ENCODE measurements at regions not wholly inside any gene's neighbourhood (a gene's known extent, or its start where the extent isn't known, plus 50 kb on each side); places are given as distances from the start of the nearest gene placed in this dataset.

GRCh38 chr6:94424692-94425091, 1005.3 kb upstream of the EPHA7 start:
- Histone ChIP-seq H3K4me3 (ENCODE audit: low read length in 2 of 2) (no peak overlapping the region), H3K36me3 (ENCODE audit: control insufficient read depth in 2 of 2, insufficient read depth in 2 of 2, low read length in 2 of 2) (no peaks in the 10 kb centered on the region), H3K9me3 (ENCODE audit: control insufficient read depth in 2 of 2, low read length in 2 of 2) (no peaks in the 10 kb centered on the region), H3K27ac (ENCODE audit: low read depth in 2 of 2, low read length in 2 of 2) (no peak overlapping the region), H3K4me1 (ENCODE audit: control insufficient read depth in 2 of 2, insufficient read depth in 2 of 2, low read length in 2 of 2) (no peaks in the 10 kb centered on the region), H3K9ac (ENCODE audit: low read depth in 1 of 2, low read length in 2 of 2) (no peak overlapping the region), H3K27me3 (ENCODE audit: control insufficient read depth in 2 of 2, insufficient read depth in 2 of 2, low read length in 2 of 2) (no peaks in the 10 kb centered on the region)

DNA sequence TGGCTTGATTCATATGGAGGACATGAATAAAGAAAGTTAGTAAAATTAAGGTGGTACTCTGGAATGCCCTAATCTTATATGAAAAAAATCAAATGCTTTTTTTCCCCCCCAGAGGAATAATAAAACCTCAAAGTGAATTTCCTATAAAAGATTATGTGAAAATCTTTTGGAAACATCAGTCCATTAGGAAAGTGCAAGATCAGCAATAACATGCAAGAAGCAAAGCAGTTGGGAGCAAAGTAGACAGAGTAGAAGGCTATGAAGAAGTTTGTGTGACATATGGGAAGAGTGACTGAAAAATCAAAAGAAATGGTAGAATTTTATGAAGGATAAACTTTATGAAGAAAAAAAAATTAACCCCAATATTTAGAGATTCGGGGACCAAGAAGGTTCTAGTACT, 998.0 kb upstream of the EPHA7 start:
- H3K27me3 ChIP-seq (ENCODE audit: control insufficient read depth in 2 of 2, insufficient read depth in 2 of 2, low read length in 2 of 2), result no peaks in the 10 kb centered on the region
- H3K36me3 ChIP-seq (ENCODE audit: control insufficient read depth in 2 of 2, insufficient read depth in 2 of 2, low read length in 2 of 2), result no peaks in the 10 kb centered on the region

DNA sequence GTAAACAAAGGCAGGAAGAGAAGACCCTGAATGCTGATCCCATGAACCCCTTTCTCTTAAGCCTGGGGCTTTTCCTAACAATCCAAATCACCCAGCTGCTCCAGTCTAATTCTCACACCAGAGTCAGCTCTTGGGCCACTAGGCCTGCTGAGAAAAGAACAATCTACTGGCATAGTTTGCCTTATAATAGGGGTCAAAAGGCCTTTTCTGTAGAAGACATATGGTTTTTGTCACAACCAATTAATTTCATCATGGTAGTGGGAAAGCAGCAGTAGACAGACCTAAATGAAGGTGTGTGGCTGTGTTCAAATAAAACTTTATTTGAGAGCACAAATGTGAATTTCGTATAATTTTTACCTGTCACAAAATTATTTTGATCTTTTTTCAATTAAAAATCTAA, 994.7 kb upstream of the EPHA7 start:
- H3K27me3 ChIP-seq (ENCODE audit: control insufficient read depth in 2 of 2, insufficient read depth in 2 of 2, low read length in 2 of 2), result no peaks in the 10 kb centered on the region
- H3K27ac ChIP-seq (ENCODE audit: low read depth in 2 of 2, low read length in 2 of 2), result no peak overlapping the region
- H3K9ac ChIP-seq (ENCODE audit: low read depth in 1 of 2, low read length in 2 of 2), result no peak overlapping the region
- H3K4me3 ChIP-seq (ENCODE audit: low read length in 2 of 2), result no peak overlapping the region
- no peaks in the 10 kb centered on the region for H3K4me1 ChIP-seq (ENCODE audit: control insufficient read depth in 2 of 2, insufficient read depth in 2 of 2, low read length in 2 of 2)
- H3K36me3 ChIP-seq (ENCODE audit: control insufficient read depth in 2 of 2, insufficient read depth in 2 of 2, low read length in 2 of 2), result no peaks in the 10 kb centered on the region
- no peaks in the 10 kb centered on the region for H3K9me3 ChIP-seq (ENCODE audit: control insufficient read depth in 2 of 2, low read length in 2 of 2)

More for the DNA sequence above, 998.0 kb upstream of the EPHA7 start:
- no peak overlapping the region for H3K9ac ChIP-seq (ENCODE audit: low read depth in 1 of 2, low read length in 2 of 2)
- no peaks in the 10 kb centered on the region for H3K9me3 ChIP-seq (ENCODE audit: control insufficient read depth in 2 of 2, low read length in 2 of 2)
- H3K27ac ChIP-seq (ENCODE audit: low read depth in 2 of 2, low read length in 2 of 2), result no peak overlapping the region
- no peaks in the 10 kb centered on the region for H3K4me1 ChIP-seq (ENCODE audit: control insufficient read depth in 2 of 2, insufficient read depth in 2 of 2, low read length in 2 of 2)
- no peak overlapping the region for H3K4me3 ChIP-seq (ENCODE audit: low read length in 2 of 2)

GRCh38 chr6:94401311-94401710, 982.0 kb upstream of the EPHA7 start:
- no peak overlapping the region for H3K27ac ChIP-seq (ENCODE audit: low read depth in 2 of 2, low read length in 2 of 2)
- H3K4me1 ChIP-seq (ENCODE audit: control insufficient read depth in 2 of 2, insufficient read depth in 2 of 2, low read length in 2 of 2), result no peaks in the 10 kb centered on the region
- no peaks in the 10 kb centered on the region for H3K27me3 ChIP-seq (ENCODE audit: control insufficient read depth in 2 of 2, insufficient read depth in 2 of 2, low read length in 2 of 2)
- no peaks in the 10 kb centered on the region for H3K36me3 ChIP-seq (ENCODE audit: control insufficient read depth in 2 of 2, insufficient read depth in 2 of 2, low read length in 2 of 2)
- no peaks in the 10 kb centered on the region for H3K9me3 ChIP-seq (ENCODE audit: control insufficient read depth in 2 of 2, low read length in 2 of 2)
- H3K9ac ChIP-seq (ENCODE audit: low read depth in 1 of 2, low read length in 2 of 2), result no peak overlapping the region
- H3K4me3 ChIP-seq (ENCODE audit: low read length in 2 of 2), result no peak overlapping the region

- Histone ChIP-seq H3K9me3 (ENCODE audit: control insufficient read depth in 2 of 2, low read length in 2 of 2) (no peaks in the 10 kb centered on the region), H3K4me1 (ENCODE audit: control insufficient read depth in 2 of 2, insufficient read depth in 2 of 2, low read length in 2 of 2) (no peaks in the 10 kb centered on the region), H3K9ac (ENCODE audit: low read depth in 1 of 2, low read length in 2 of 2) (no peak overlapping the region), H3K4me3 (ENCODE audit: low read length in 2 of 2) (no peak overlapping the region), H3K27ac (ENCODE audit: low read depth in 2 of 2, low read length in 2 of 2) (no peak overlapping the region), H3K27me3 (ENCODE audit: control insufficient read depth in 2 of 2, insufficient read depth in 2 of 2, low read length in 2 of 2) (no peaks in the 10 kb centered on the region), H3K36me3 (ENCODE audit: control insufficient read depth in 2 of 2, insufficient read depth in 2 of 2, low read length in 2 of 2) (no peaks in the 10 kb centered on the region)
These were observed 975.5 kb upstream of the EPHA7 start for GRCh38 chr6:94394822-94395221.

DNA sequence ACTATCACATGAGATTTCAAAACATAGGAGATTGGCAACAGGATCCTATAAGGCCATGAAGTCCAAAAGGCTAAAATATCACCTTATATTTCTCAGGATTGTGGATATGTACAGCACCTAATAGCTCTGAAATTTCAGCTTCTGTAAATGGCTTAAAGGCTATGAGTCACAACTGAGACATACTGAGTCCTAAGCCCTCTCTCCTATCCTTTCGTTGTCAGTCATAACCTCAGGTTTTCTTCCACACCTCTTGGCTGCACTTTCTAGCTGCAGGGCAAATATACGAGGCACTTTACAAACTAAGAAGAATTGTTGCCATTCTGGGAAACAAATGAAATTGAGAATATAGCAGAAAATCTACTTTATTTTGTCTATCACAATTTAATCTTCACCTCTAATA, 969.9 kb upstream of the EPHA7 start:
- Histone ChIP-seq H3K36me3 (ENCODE audit: control insufficient read depth in 2 of 2, insufficient read depth in 2 of 2, low read length in 2 of 2) (no peaks in the 10 kb centered on the region), H3K27ac (ENCODE audit: low read depth in 2 of 2, low read length in 2 of 2) (no peak overlapping the region), H3K9me3 (ENCODE audit: control insufficient read depth in 2 of 2, low read length in 2 of 2) (no peaks in the 10 kb centered on the region), H3K4me3 (ENCODE audit: low read length in 2 of 2) (no peak overlapping the region), H3K4me1 (ENCODE audit: control insufficient read depth in 2 of 2, insufficient read depth in 2 of 2, low read length in 2 of 2) (no peaks in the 10 kb centered on the region), H3K27me3 (ENCODE audit: control insufficient read depth in 2 of 2, insufficient read depth in 2 of 2, low read length in 2 of 2) (no peaks in the 10 kb centered on the region), H3K9ac (ENCODE audit: low read depth in 1 of 2, low read length in 2 of 2) (no peak overlapping the region)

- Histone ChIP-seq H3K27me3 (ENCODE audit: control insufficient read depth in 2 of 2, insufficient read depth in 2 of 2, low read length in 2 of 2) (no peaks in the 10 kb centered on the region), H3K27ac (ENCODE audit: low read depth in 2 of 2, low read length in 2 of 2) (no peak overlapping the region)
These were observed 958.5 kb upstream of the EPHA7 start for GRCh38 chr6:94377835-94378234.

GRCh38 chr6:94376876-94377275, 957.5 kb upstream of the EPHA7 start:
- Histone ChIP-seq H3K4me1 (ENCODE audit: control insufficient read depth in 2 of 2, insufficient read depth in 2 of 2, low read length in 2 of 2) (no peaks in the 10 kb centered on the region), H3K9me3 (ENCODE audit: control insufficient read depth in 2 of 2, low read length in 2 of 2) (no peaks in the 10 kb centered on the region), H3K27ac (ENCODE audit: low read depth in 2 of 2, low read length in 2 of 2) (no peak overlapping the region), H3K4me3 (ENCODE audit: low read length in 2 of 2) (no peak overlapping the region), H3K9ac (ENCODE audit: low read depth in 1 of 2, low read length in 2 of 2) (no peak overlapping the region), H3K27me3 (ENCODE audit: control insufficient read depth in 2 of 2, insufficient read depth in 2 of 2, low read length in 2 of 2) (no peaks in the 10 kb centered on the region), H3K36me3 (ENCODE audit: control insufficient read depth in 2 of 2, insufficient read depth in 2 of 2, low read length in 2 of 2) (no peaks in the 10 kb centered on the region)

More at GRCh38 chr6:94377835-94378234, 958.5 kb upstream of the EPHA7 start:
- no peaks in the 10 kb centered on the region for H3K36me3 ChIP-seq (ENCODE audit: control insufficient read depth in 2 of 2, insufficient read depth in 2 of 2, low read length in 2 of 2)
- no peak overlapping the region for H3K9ac ChIP-seq (ENCODE audit: low read depth in 1 of 2, low read length in 2 of 2)
- no peaks in the 10 kb centered on the region for H3K4me1 ChIP-seq (ENCODE audit: control insufficient read depth in 2 of 2, insufficient read depth in 2 of 2, low read length in 2 of 2)
- no peak overlapping the region for H3K4me3 ChIP-seq (ENCODE audit: low read length in 2 of 2)
- no peaks in the 10 kb centered on the region for H3K9me3 ChIP-seq (ENCODE audit: control insufficient read depth in 2 of 2, low read length in 2 of 2)

DNA sequence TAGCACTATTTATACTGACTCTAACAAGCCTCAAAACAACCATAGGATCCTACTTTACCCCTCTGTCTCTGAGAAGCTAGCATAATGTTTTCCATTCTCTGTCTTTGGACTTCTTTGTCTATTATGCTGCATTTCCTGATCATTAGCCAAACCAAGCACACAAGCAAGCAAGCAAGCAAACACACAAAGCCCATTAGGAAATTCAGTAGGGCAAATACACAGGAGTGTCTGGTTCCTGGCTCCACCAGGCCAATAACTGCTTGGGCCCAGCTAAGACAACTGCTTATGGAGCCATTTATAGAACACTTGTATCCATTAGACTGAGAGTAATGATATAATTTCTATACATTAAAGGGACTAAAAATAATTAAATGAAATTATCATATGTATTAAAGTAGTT, 952.9 kb upstream of the EPHA7 start:
- Histone ChIP-seq H3K9ac (ENCODE audit: low read depth in 1 of 2, low read length in 2 of 2) (no peak overlapping the region), H3K9me3 (ENCODE audit: control insufficient read depth in 2 of 2, low read length in 2 of 2) (no peaks in the 10 kb centered on the region), H3K27me3 (ENCODE audit: control insufficient read depth in 2 of 2, insufficient read depth in 2 of 2, low read length in 2 of 2) (no peaks in the 10 kb centered on the region), H3K27ac (ENCODE audit: low read depth in 2 of 2, low read length in 2 of 2) (no peak overlapping the region), H3K4me3 (ENCODE audit: low read length in 2 of 2) (no peak overlapping the region), H3K36me3 (ENCODE audit: control insufficient read depth in 2 of 2, insufficient read depth in 2 of 2, low read length in 2 of 2) (no peaks in the 10 kb centered on the region), H3K4me1 (ENCODE audit: control insufficient read depth in 2 of 2, insufficient read depth in 2 of 2, low read length in 2 of 2) (no peaks in the 10 kb centered on the region)

GRCh38 chr6:94367316-94367715, 948.0 kb upstream of the EPHA7 start:
- H3K27me3 ChIP-seq (ENCODE audit: control insufficient read depth in 2 of 2, insufficient read depth in 2 of 2, low read length in 2 of 2), result no peaks in the 10 kb centered on the region
- no peaks in the 10 kb centered on the region for H3K9me3 ChIP-seq (ENCODE audit: control insufficient read depth in 2 of 2, low read length in 2 of 2)
- H3K4me1 ChIP-seq (ENCODE audit: control insufficient read depth in 2 of 2, insufficient read depth in 2 of 2, low read length in 2 of 2), result no peaks in the 10 kb centered on the region
- H3K36me3 ChIP-seq (ENCODE audit: control insufficient read depth in 2 of 2, insufficient read depth in 2 of 2, low read length in 2 of 2), result no peaks in the 10 kb centered on the region
- H3K4me3 ChIP-seq (ENCODE audit: low read length in 2 of 2), result no peak overlapping the region
- H3K9ac ChIP-seq (ENCODE audit: low read depth in 1 of 2, low read length in 2 of 2), result no peak overlapping the region
- H3K27ac ChIP-seq (ENCODE audit: low read depth in 2 of 2, low read length in 2 of 2), result no peak overlapping the region
